ENCODE measurements at regions not wholly inside any gene's neighbourhood (a gene's known extent, or its start where the extent isn't known, plus 50 kb on each side); places are given as distances from the start of the nearest gene placed in this dataset.

GRCh38 chr7:35399216-35399615 is 145.3 kb upstream of the TBX20 start:
- Histone ChIP-seq H3K9ac (replicated peaks; ENCODE audit: extremely low read depth, insufficient read depth, low read length) (no peak overlapping the region), H4K20me1 (replicated peaks; ENCODE audit: control insufficient read depth, extremely low read depth, insufficient read depth, low read length) (no peaks in the 10 kb centered on the region), H3K79me2 (ENCODE audit: control insufficient read depth, insufficient read depth, low read length) (no peaks in the 10 kb centered on the region), H3K4me2 (ENCODE audit: insufficient read depth, low read length) (no peak overlapping the region), H3K27me3 (ENCODE audit: control insufficient read depth in 2 of 2, insufficient read depth in 2 of 2, low read length in 2 of 2) (no peaks in the 10 kb centered on the region), H3K36me3 (ENCODE audit: control insufficient read depth in 2 of 2, extremely low read depth in 1 of 2, insufficient read depth in 2 of 2, low read length in 2 of 2) (no peaks in the 10 kb centered on the region), H2AFZ (ENCODE audit: low read depth, low read length) (no peak overlapping the region), H3K9me3 (replicated peaks; ENCODE audit: control insufficient read depth, insufficient read depth, low read length) (no peaks in the 10 kb centered on the region), H3K27ac (ENCODE audit: insufficient read depth, low read depth, low read length) (no peak overlapping the region), H3K4me1 (ENCODE audit: control insufficient read depth, extremely low read depth, insufficient read depth, low read length) (no peaks in the 10 kb centered on the region), H3K9me1 (replicated peaks; ENCODE audit: control insufficient read depth, extremely low read depth, insufficient read depth, low read length) (no peaks in the 10 kb centered on the region), H3K4me3 (replicated peaks in 1 of 3; ENCODE audit: insufficient read depth in 1 of 3, low read depth in 1 of 3, low read length in 3 of 3) (no peak overlapping the region)
- intact Hi-C loops (cut with micrococcal nuclease), result no loop called here
- dilution Hi-C loops (cut with MboI; ENCODE audit: extremely low pct_ligation_motif_present, low sequenced_read_pairs), result no loop called here
- no peak for TF ChIP-seq MAX (IDR thresholded peaks at IDR 0.05; ENCODE audit: insufficient read depth, insufficient read length)
- no peak for TF ChIP-seq POLR2AphosphoS5 (IDR thresholded peaks at IDR 0.05; ENCODE audit: insufficient read depth, low read depth, low read length)
- TF ChIP-seq JUN (IDR thresholded peaks at IDR 0.05; ENCODE audit: borderline replicate concordance, insufficient read depth, insufficient read length, low read depth), result no peak
- no peak for TF ChIP-seq GATA2 (IDR thresholded peaks at IDR 0.05; ENCODE audit: insufficient read depth, insufficient read length, low read depth, low read length)
- TF ChIP-seq MYC (IDR thresholded peaks at IDR 0.05; ENCODE audit: low read depth, low read length), result no peak
- no peak for TF ChIP-seq FOS (IDR thresholded peaks at IDR 0.05; ENCODE audit: borderline replicate concordance, insufficient read depth, low read length)
- TF ChIP-seq CTCF (IDR thresholded peaks at IDR 0.05; ENCODE audit: extremely low read depth in 1 of 2, insufficient read depth in 1 of 2, low read depth in 1 of 2, low read length in 2 of 2), result no peak
- TF ChIP-seq EZH2 (IDR thresholded peaks at IDR 0.05; ENCODE audit: borderline replicate concordance, low read depth, low read length, severe bottlenecking), result no peak
- no peak for TF ChIP-seq POLR2A (IDR thresholded peaks at IDR 0.05; ENCODE audit: low read depth, low read length)
- DNase-seq (ENCODE audit: low read depth, low spot score) (no peak), FAIRE-seq (no peak)
- ChIA-PET POLR2A (no interaction called here), CTCF (no interaction called here)
- no TSS peak for BruUV-seq (replicated peaks)
